ENCODE measurements at regions not wholly inside any gene's neighbourhood (a gene's known extent, or its start where the extent isn't known, plus 50 kb on each side); places are given as distances from the start of the nearest gene placed in this dataset.

GRCh38 chr4:173924561-173924960 lies 358.9 kb downstream of the FBXO8 start:
- Histone ChIP-seq H3K4me3 (ENCODE audit: extremely low read depth in 1 of 4, insufficient read depth in 2 of 4, low read depth in 3 of 4, low read length in 4 of 4) (no peak overlapping the region), H3K56ac (replicated peaks; ENCODE audit: insufficient read length, low read depth, low read length) (no peak overlapping the region), H2BK120ac (replicated peaks; ENCODE audit: low read depth, low read length) (no peak overlapping the region), H3K36me3 (ENCODE audit: control insufficient read depth in 2 of 4, insufficient read depth in 4 of 4, low read length in 3 of 4) (no peaks in the 10 kb centered on the region), H3K14ac (ENCODE audit: insufficient read length) (peak overlapping the region; percentile 88), H3K27ac (ENCODE audit: low read depth, low read length) (no peak overlapping the region), H4K20me1 (replicated peaks in 1 of 2; ENCODE audit: control insufficient read depth in 1 of 2, insufficient read depth in 2 of 2, low read length in 2 of 2) (no peaks in the 10 kb centered on the region), H3K18ac (ENCODE audit: extremely low read depth, low read length) (no peak overlapping the region), H3K79me1 (ENCODE audit: low read depth, low read length) (no peaks in the 10 kb centered on the region), H3K23ac (ENCODE audit: insufficient read length) (no peak overlapping the region), H3K27me3 (replicated peaks in 1 of 4; ENCODE audit: control insufficient read depth in 3 of 4, extremely low read depth in 1 of 4, insufficient read depth in 3 of 4, low read length in 3 of 4) (no peaks in the 10 kb centered on the region), H2BK20ac (ENCODE audit: low read length) (no peak overlapping the region), H3K9ac (replicated peaks in 1 of 4; ENCODE audit: extremely low read depth in 1 of 4, low read depth in 3 of 4, low read length in 3 of 4) (no peak overlapping the region), H4K5ac (ENCODE audit: insufficient read length, low read depth, low read length) (no peak overlapping the region), H2BK12ac (ENCODE audit: low read depth, low read length) (no peak overlapping the region), H3K23me2 (ENCODE audit: low read depth, low read length) (no peaks in the 10 kb centered on the region; the same call in 1 of the 2 replicates), H3K4me2 (ENCODE audit: insufficient read depth in 1 of 2, low read depth in 2 of 2, low read length in 2 of 2) (no peak overlapping the region), H2AK5ac (ENCODE audit: low read depth, low read length) (no peak overlapping the region), H2BK5ac (ENCODE audit: low read depth, low read length) (no peak overlapping the region), H4K8ac (ENCODE audit: extremely low read depth, insufficient read depth, low read length) (no peak overlapping the region), H2BK15ac (ENCODE audit: low read length) (no peak overlapping the region), H4K91ac (replicated peaks; ENCODE audit: insufficient read length, low read length) (no peak overlapping the region), H3K9me3 (ENCODE audit: insufficient read depth in 2 of 2, low read depth in 1 of 2, low read length in 1 of 2) (no peaks in the 10 kb centered on the region), H3K4ac (replicated peaks; ENCODE audit: insufficient read length, low read depth, low read length) (no peak overlapping the region), H2AFZ (ENCODE audit: low read length) (no peak overlapping the region), H3K79me2 (ENCODE audit: control insufficient read depth in 1 of 2, insufficient read depth in 2 of 2, low read length in 2 of 2) (no peaks in the 10 kb centered on the region), H3K4me1 (replicated peaks in 1 of 4; ENCODE audit: control insufficient read depth in 3 of 4, insufficient read depth in 4 of 4, low read length in 3 of 4) (no peaks in the 10 kb centered on the region)
- WGBS, 2 experiments (ENCODE audit: extremely low coverage in 1 of 2, insufficient coverage in 1 of 2, insufficient read length in 1 of 2, insufficient replicate concordance in 2 of 2, low coverage in 1 of 2, low lambda C conversion rate in 2 of 2, missing lambda C conversion rate in 1 of 2) = 92% methylated on average over 4 of the region's 4 CpGs; no CpG with 5 or more reads in 1 of the 2 experiments
- ChIA-PET CTCF (ENCODE audit: partially characterized antibody) (interaction anchor here (1.1 kb wide), 1 partner anchor 22 kb away, joined by 3 read pairs; no protein-coding TSS in a partner anchor), POLR2A (ENCODE audit: partially characterized antibody) (no interaction called here)
- DNase-seq (ENCODE audit: low read depth in 1 of 2, low spot score in 2 of 2) = no peak
- FAIRE-seq = no peak
- TF ChIP-seq EP300 (IDR thresholded peaks at IDR 0.05; ENCODE audit: borderline replicate concordance in 1 of 2, low read depth in 2 of 2, low read length in 2 of 2) (no peak), SIRT6 (IDR thresholded peaks at IDR 0.05; ENCODE audit: low read length) (no peak), PHF8 (conservative IDR thresholded peaks at IDR 0.05; ENCODE audit: low read depth, low read length) (no peak), ATF3 (IDR thresholded peaks at IDR 0.05; ENCODE audit: insufficient read depth, low read depth, low read length) (no peak), ASH2L (IDR thresholded peaks at IDR 0.05; ENCODE audit: low read length) (no peak), CTBP2 (IDR thresholded peaks at IDR 0.05; ENCODE audit: borderline replicate concordance, insufficient read depth, insufficient read length, low read length) (no peak), HDAC6 (IDR thresholded peaks at IDR 0.05; ENCODE audit: low read depth, low read length) (no peak), BACH1 (IDR thresholded peaks at IDR 0.05; ENCODE audit: low read length) (no peak), EGR1 (IDR thresholded peaks at IDR 0.05; ENCODE audit: borderline replicate concordance, low read depth, low read length) (no peak), CHD1 (IDR thresholded peaks at IDR 0.05; ENCODE audit: low read depth, low read length) (no peak), TAF7 (optimal IDR thresholded peaks at IDR 0.05; ENCODE audit: borderline replicate concordance, low read depth, low read length) (no peak), JUN (IDR thresholded peaks at IDR 0.05; ENCODE audit: low read depth, low read length) (no peak), SP2 (IDR thresholded peaks at IDR 0.05; ENCODE audit: low read length) (no peak), SAP30 (IDR thresholded peaks at IDR 0.05; ENCODE audit: insufficient read depth, insufficient replicate concordance, low read length) (no peak)
